ENCODE measurements at regions not wholly inside any gene's neighbourhood (a gene's known extent, or its start where the extent isn't known, plus 50 kb on each side); places are given as distances from the start of the nearest gene placed in this dataset.

DNA sequence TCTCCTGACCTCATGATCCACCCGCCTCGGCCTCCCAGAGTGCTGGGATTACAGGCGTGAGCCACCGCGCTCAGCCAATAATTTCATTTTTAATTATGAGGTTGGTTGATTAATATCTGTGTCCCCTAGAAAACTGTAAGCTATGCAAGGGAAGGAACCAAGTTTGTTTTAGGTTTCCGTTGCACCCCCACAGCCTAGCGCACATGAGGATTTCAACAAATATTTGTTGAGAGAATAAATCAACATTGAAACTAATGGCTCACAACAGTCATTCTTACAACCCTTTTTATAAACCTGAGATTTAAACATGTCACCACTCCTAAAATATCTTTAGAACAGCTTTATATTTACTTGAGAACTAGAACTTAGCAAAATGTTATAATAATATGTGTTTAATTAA is 114.0 kb upstream of the CARMIL1 start:
- TF ChIP-seq, protein P1, sequence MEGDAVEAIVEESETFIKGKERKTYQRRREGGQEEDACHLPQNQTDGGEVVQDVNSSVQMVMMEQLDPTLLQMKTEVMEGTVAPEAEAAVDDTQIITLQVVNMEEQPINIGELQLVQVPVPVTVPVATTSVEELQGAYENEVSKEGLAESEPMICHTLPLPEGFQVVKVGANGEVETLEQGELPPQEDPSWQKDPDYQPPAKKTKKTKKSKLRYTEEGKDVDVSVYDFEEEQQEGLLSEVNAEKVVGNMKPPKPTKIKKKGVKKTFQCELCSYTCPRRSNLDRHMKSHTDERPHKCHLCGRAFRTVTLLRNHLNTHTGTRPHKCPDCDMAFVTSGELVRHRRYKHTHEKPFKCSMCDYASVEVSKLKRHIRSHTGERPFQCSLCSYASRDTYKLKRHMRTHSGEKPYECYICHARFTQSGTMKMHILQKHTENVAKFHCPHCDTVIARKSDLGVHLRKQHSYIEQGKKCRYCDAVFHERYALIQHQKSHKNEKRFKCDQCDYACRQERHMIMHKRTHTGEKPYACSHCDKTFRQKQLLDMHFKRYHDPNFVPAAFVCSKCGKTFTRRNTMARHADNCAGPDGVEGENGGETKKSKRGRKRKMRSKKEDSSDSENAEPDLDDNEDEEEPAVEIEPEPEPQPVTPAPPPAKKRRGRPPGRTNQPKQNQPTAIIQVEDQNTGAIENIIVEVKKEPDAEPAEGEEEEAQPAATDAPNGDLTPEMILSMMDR (IDR thresholded peaks at IDR 0.05), result no peak
- DNase-seq (ENCODE audit: low spot score), result no peak
- ATAC-seq (ENCODE audit: low FRiP score), result no peak

DNA sequence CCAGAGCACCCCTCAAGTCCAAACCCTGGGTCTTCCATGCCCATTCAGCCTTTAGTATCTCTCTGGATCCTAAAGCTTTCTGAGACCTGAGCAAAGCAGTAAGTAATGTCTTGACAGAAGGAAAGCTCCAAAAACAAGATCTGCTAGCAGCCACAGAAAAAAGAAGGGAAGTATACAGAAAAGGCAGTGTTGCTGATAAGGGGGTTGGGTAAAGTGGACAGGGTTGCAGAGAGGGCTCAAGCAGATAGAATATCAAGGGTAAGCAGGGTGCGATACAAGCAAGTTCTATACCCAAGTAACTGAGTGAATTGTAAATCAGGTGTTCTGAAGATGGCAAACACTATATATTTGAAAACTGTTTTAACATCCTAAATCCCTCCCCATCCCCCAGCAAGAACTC is 113.4 kb upstream of the CARMIL1 start:
- ATAC-seq (ENCODE audit: low FRiP score) (no peak), DNase-seq (ENCODE audit: low spot score) (no peak)
- TF ChIP-seq, protein P1 (IDR thresholded peaks at IDR 0.05), result no peak

DNA sequence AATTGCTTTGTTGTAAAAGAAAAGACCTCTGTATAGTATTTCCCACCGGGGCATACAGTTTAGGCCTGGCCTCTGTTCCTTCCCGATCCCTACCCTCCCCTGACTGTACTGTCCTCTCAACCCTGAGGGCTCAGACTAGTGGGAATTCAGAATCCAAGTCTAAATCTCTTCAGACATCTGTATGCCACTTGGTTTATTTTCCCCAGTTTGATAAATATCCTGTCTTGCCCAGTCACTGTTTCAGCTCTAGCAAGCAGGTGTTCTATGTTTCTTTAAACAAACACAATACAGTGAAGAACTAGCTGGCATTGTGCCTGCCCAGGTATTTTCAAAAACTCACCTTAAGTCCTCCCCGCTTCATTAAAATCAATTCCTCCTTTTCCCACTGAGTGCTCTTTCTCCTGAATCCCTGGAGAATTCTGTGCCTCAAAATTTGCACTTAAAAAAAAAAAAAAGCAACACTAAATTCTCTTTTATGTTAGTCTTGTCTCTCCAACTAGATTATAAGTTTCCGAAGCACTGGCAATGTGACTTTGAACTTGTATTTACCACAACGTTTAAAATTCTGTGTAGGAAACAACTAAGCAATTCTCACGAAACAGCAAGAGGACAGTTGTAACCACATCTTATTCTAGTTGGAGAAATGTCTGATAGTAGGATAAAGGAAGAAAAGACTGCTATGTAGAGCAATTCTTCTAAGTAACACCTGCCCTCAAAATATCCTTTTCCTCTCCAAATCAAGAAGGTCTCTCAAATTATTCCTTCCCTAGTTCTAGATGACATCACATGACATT is 112.0 kb upstream of the CARMIL1 start:
- TF ChIP-seq, protein P1 (IDR thresholded peaks at IDR 0.05), result no peak
- DNase-seq (ENCODE audit: low spot score), result no peak
- ATAC-seq (ENCODE audit: low FRiP score), result no peak

DNA sequence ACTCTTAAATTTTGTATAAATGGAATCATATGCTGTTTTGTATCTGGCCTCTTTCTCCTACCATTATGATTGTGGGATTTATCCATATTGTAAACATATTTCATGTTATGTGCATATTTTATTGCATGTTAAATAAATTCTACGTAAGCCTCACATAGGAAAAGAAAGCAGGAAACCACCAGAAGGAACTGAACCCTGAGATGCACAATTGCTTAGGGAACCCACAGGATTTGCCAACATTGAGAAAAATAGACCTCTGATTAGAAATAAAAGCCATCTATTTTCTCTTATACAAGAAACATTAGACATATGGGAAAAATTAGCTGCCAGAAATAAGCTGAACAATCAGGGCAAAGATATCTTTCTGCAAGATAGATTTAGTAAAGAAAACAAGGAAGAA is 111.2 kb upstream of the CARMIL1 start:
- no peak for ATAC-seq (ENCODE audit: low FRiP score)
- DNase-seq (ENCODE audit: low spot score), result no peak
- TF ChIP-seq, protein P1 (IDR thresholded peaks at IDR 0.05), result no peak

DNA sequence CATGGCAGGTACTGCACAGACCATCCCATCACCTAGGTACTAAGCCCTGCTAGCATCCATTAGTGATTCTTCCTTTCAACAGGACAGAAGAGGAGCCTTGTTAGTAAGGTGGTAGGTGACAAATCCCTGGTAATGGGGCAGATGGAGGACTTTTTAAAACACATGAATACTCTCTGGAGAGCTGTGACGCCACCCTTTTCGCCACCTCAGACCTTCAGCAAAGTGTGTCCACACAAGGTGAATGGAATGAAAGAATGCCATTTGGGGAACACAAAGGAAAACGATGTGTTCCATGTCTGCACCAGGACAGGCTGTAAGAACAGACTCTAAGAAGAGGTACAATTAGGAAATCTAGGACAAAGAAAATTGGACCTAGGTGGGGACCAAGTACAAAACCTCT is 110.5 kb upstream of the CARMIL1 start:
- TF ChIP-seq, protein P1 (IDR thresholded peaks at IDR 0.05), result no peak
- DNase-seq (ENCODE audit: low spot score) (no peak), ATAC-seq (ENCODE audit: low FRiP score) (no peak)

DNA sequence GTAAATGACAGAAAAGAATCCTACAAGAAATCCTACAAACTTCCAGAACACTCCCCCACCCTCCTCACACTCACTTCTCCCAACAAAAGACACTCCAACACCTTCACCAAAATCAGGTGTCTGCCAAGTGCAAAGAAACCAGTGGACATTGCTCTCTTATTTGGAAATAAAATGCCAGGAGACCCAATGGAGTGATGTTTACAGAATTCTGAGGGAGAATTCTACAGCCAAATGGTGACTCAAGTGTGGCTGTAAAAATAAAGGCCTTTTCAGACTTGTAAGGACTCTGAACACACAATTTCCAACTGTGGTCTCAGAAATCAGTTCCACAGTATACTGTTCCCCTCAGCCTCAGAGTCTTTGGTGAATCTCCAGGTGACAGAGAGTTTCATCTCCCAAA is 109.6 kb upstream of the CARMIL1 start:
- TF ChIP-seq, protein P1 (IDR thresholded peaks at IDR 0.05), result no peak
- ATAC-seq (ENCODE audit: low FRiP score) (no peak), DNase-seq (ENCODE audit: low spot score) (no peak)

DNA sequence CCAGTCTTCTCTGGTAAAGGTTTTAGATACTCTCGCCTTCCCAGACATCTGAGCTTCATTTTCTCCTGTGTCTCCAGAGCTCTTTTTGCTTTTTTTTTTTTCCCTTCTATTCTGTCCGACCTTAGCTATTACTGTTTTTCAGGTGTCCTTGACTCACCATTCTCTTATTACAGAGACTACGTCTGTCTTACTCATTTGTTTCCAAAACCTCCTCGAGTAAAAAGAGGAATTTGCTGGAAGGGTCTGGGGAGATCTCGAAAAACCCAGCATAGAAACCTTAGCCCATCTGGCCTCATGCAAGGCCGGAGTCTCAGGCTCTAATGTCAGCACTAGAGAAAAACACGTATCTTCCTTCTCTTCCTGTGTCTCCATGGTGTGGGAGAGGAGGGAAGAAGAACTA is 109.2 kb upstream of the CARMIL1 start:
- TF ChIP-seq, protein P1 (IDR thresholded peaks at IDR 0.05), result no peak
- DNase-seq (ENCODE audit: low spot score) (no peak), ATAC-seq (ENCODE audit: low FRiP score) (no peak)

Measured in omental fat pad (tissue), 3 donors.